Stomach (tissue), 4 donors: ENCODE measurements at regions not wholly inside any gene's neighbourhood (a gene's known extent, or its start where the extent isn't known, plus 50 kb on each side); places are given as distances from the start of the nearest gene placed in this dataset.

Source experiments
- CTCF ChIP-seq, 7 experiments: fragments of 450-650 bp in 4 of 7; fragments of 200-600 bp in 3 of 7; sonication (generic) in 3 of 7; IDR thresholded peaks; one replicate each; pipeline ENCODE4 v1.5.1; 2016 to 2019; ENCODE audit warnings: antibody characterized with exemption in 7 of 7, control low read depth in 2 of 7, mild to moderate bottlenecking in 1 of 7
- POLR2A ChIP-seq, 4 donors: fragments of 450-650 bp; IDR thresholded peaks; one replicate each; pipeline ENCODE4 v1.6.1; 2016; ENCODE audit warnings: antibody characterized with exemption in 4 of 4, control low read depth in 2 of 4, mild to moderate bottlenecking in 1 of 4, moderate library complexity in 1 of 4

GRCh38 chr9:12922224-12922866 is 147.5 kb downstream of the LURAP1L start:
- TF ChIP-seq CTCF (IDR thresholded peaks at IDR 0.05) (no peak), POLR2A (IDR thresholded peaks at IDR 0.05) (no peak)
